HG02623 (cell line): ENCODE measurements at regions not wholly inside any gene's neighbourhood (a gene's known extent, or its start where the extent isn't known, plus 50 kb on each side); places are given as distances from the start of the nearest gene placed in this dataset.
"Not testable (repeated sequence)": the region's sequence is repeated elsewhere in the genome, so short reads cannot be mapped to it uniquely, and the experiment has no call there.

ENCODE experiments used
- ATAC-seq: cut with Tn5 transposase; IDR thresholded peaks from one replicate; pipeline ENCODE4 v1.9.1; 2021; ENCODE audit warnings: moderate library complexity; ENCODE audit not compliant: unreplicated experiment

- ATAC-seq, result no peak
Measured at GRCh38 chr4:156553659-156554058, 417.9 kb downstream of the PDGFC start.

DNA sequence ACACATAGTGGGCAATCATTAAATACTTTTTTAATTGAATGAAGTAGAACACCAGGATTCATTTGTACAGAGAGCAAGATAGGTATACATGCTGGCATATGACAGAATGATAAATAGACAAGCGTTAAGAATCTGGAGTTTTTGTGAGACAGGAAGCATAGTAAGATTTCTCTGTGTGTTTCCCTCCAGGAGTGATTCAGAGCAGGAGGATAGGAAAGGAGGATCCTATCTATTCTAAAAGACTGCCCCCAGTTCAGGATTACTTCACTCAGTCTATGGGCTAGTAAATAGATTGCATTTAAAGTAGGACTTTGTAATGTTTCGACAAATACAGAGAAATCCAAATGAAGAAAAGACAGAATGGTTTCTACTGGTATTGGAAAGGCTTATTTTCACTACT is 423.7 kb downstream of the PDGFC start:
- ATAC-seq, result no peak

GRCh38 chr4:156547439-156547838 is 424.2 kb downstream of the PDGFC start:
- ATAC-seq, result no peak

DNA sequence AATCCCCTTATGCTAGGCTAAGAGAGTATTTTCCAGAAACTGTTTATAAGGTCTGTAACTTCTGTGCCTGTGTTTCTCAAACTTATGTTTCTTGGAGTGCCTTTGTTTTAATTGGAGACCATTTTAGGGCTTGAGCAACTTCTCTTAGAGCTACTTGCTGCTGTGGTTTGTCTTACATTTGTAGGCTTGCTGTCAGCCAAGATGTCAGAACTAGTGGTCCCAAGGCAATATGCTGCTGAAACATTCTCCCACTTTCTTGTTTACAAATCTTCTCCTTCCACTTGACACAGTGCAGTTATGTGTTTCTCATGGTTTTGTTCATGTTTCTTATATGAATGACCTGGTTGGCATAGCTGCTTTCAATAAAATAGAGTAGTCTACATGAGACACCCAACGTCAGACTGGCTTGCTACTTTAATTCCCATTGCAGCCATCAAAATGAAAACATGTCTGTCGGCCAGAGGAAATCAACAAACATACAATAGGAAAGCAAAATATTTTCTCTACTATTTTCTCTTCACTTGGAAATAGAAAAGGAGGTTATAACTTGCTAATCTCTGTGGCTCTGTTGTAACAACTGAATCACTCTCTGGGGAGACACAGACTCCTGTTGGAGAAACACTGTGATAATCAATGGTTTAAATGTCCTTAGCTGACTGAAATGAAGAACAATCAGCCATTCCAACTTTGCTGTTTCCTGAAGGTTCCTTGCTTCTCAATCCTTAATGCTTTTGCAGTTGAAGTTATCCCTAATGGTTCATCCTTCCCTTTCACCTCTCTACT is 426.4 kb downstream of the PDGFC start:
- no peak for ATAC-seq

DNA sequence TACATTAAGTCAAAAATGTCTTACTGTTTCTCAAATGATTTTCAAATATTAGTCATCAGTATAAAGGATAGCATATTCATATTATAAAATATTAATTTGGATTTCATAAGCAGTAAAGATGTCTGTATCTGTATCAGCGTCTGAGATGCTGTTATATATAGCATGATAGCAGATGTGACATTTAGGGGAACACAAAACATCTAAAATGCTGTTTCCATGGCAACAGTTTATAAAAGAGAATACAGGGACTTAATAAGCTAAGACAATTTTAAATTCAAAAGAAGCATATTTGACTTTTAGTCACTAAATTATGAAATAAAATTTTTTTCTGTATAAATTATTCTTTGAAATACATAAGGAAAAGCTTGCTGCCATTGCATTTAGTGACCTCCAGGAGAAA is 432.2 kb downstream of the PDGFC start:
- no peak for ATAC-seq

GRCh38 chr4:156538651-156539257 is 432.8 kb downstream of the PDGFC start:
- no peak for ATAC-seq

- ATAC-seq, result no peak
Measured at GRCh38 chr4:156538210-156538609, 433.4 kb downstream of the PDGFC start.

GRCh38 chr4:156537286-156537685 is 434.3 kb downstream of the PDGFC start:
- ATAC-seq, result no peak

- ATAC-seq, result no peak
Measured at GRCh38 chr4:156536661-156537060, 434.9 kb downstream of the PDGFC start.

GRCh38 chr4:156534205-156534604 is 437.4 kb downstream of the PDGFC start:
- ATAC-seq, result no peak

DNA sequence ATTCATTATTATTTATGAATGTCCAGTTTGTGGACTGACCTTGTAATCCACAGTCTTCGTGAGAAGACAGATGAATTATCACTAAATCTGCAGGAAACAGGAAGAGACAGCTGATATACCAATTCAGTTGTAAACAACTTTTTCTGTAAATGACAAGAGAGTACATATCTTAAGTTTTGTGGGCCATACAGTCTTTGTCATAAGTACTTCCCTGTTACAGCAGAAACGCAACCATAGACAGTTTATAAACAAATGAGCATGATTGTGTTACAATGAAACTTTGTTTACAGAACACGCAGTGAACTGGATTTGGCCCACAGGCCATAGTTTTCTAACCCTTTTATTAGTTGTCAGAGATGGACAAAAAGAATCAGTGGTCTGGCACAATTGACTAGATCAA is 443.4 kb downstream of the PDGFC start:
- ATAC-seq, result no peak

- ATAC-seq, result no peak
Measured at GRCh38 chr4:156527237-156527993, 444.2 kb downstream of the PDGFC start.

GRCh38 chr4:156523991-156524390 is 447.6 kb downstream of the PDGFC start:
- no peak for ATAC-seq

- no peak for ATAC-seq
Measured at GRCh38 chr4:156523492-156523891, 448.1 kb downstream of the PDGFC start.

- no peak for ATAC-seq
Measured at GRCh38 chr4:156521631-156522030, 450.0 kb downstream of the PDGFC start.

DNA sequence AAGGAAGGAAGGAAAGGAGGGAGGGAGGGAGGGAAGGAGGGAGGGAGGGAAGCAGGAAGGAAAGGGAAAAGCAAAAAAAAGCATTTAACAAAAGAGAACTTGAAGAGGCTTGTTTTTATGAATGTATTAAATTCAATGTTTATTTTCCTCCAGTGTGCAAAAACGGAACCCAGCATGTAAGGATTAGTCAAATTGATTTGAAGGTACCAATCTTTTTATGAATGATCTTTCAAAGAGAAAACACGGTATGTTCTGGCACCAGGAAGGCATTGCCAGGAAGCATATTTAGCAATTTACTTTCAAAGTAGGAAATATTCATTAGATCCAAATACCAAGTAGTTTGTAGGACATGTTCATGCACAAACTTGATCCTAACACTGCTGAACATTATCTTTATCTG is 453.6 kb downstream of the PDGFC start:
- ATAC-seq, result no peak

DNA sequence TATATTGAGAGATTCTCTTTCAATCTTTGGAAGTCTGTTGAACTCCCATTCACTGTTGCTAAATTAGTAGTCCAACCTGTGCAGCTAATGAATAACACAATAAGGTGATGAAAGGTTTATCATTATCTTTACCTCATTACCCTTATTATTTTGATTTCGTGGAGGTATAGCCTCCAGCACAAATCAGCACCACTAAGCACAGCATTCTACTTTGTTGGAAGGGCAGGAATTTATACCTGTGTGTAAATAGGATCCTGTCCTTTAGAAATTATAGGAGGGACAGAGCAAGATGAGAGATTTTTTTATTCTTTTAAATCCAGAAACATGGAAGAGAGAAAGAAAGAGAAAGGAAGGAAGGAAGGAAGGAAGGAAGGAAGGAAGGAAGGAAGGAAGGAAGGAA is 454.1 kb downstream of the PDGFC start:
- no peak for ATAC-seq

- no peak for ATAC-seq
Measured at GRCh38 chr4:156516698-156517097, 454.9 kb downstream of the PDGFC start.

DNA sequence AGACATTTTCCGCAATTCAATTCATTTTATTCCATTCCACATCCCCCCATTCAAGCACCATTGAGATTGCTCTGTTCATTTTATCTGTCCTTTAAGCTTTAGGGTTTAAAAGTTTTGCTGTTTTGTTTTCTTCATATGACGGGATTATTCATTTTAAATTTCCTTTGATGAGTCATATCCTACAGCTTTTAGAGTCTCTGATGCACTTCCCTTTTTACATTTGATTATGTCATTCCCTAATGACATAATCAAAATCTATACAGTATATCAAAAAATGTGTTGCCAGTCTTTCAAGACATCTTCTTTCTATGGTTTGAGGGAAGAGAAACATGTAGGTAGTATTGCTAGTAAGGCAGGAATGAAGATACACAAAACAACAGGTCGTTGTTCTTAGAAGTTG is 456.3 kb downstream of the PDGFC start:
- no peak for ATAC-seq

- no peak for ATAC-seq
Measured at GRCh38 chr4:156512622-156513021, 459.0 kb downstream of the PDGFC start.

- ATAC-seq, result not testable (repeated sequence)
Measured at GRCh38 chr4:156509921-156510320, 461.7 kb downstream of the PDGFC start.

GRCh38 chr4:156505341-156505955 is 466.2 kb downstream of the PDGFC start:
- no peak for ATAC-seq
